SKM-1 (cell line): ENCODE measurements at regions not wholly inside any gene's neighbourhood (a gene's known extent, or its start where the extent isn't known, plus 50 kb on each side); places are given as distances from the start of the nearest gene placed in this dataset.

Experiments used
- DNase-seq: peaks from one replicate; lab custom pipeline; 2025; ENCODE audit not compliant: unreplicated experiment; lab: John Stamatoyannopoulos, UW

GRCh38 chr20:55615818-55616217 is 389.5 kb downstream of the CBLN4 start:
- DNase-seq = no peak

- DNase-seq = no peak
Measured at GRCh38 chr20:55614220-55614757, 391.0 kb downstream of the CBLN4 start.

GRCh38 chr20:55610756-55611155 is 394.6 kb downstream of the CBLN4 start:
- DNase-seq = no peak

- no peak for DNase-seq
Measured at GRCh38 chr20:55605594-55605993, 399.7 kb downstream of the CBLN4 start.

- no peak for DNase-seq
Measured at GRCh38 chr20:55597526-55597925, 407.8 kb downstream of the CBLN4 start.

GRCh38 chr20:55596431-55596830 is 408.9 kb downstream of the CBLN4 start:
- DNase-seq = no peak

GRCh38 chr20:55592866-55593265 is 412.5 kb downstream of the CBLN4 start:
- DNase-seq = no peak

GRCh38 chr20:55586610-55587009 is 418.7 kb downstream of the CBLN4 start:
- DNase-seq = no peak

- no peak for DNase-seq
Measured at GRCh38 chr20:55584964-55585363, 420.4 kb downstream of the CBLN4 start.

- DNase-seq = no peak
Measured at GRCh38 chr20:55584307-55584706, 421.0 kb downstream of the CBLN4 start.

GRCh38 chr20:55583036-55583435 is 422.3 kb downstream of the CBLN4 start:
- DNase-seq = no peak

GRCh38 chr20:55582498-55582897 is 422.8 kb downstream of the CBLN4 start:
- no peak for DNase-seq

GRCh38 chr20:55581519-55581918 is 423.8 kb downstream of the CBLN4 start:
- DNase-seq = no peak

- no peak for DNase-seq
Measured at GRCh38 chr20:55580475-55580874, 424.8 kb downstream of the CBLN4 start.

GRCh38 chr20:55579802-55580201 is 425.5 kb downstream of the CBLN4 start:
- DNase-seq = no peak

GRCh38 chr20:55576981-55577380 is 428.3 kb downstream of the CBLN4 start:
- no peak for DNase-seq

- no peak for DNase-seq
Measured at GRCh38 chr20:55569084-55569483, 436.2 kb downstream of the CBLN4 start.

- no peak for DNase-seq
Measured at GRCh38 chr20:55567826-55568225, 437.5 kb downstream of the CBLN4 start.

- no peak for DNase-seq
Measured at GRCh38 chr20:55565096-55565773, 440.1 kb downstream of the CBLN4 start.

- no peak for DNase-seq
Measured at GRCh38 chr20:55561259-55561658, 444.1 kb downstream of the CBLN4 start.

- no peak for DNase-seq
Measured at GRCh38 chr20:55557191-55557590, 448.1 kb downstream of the CBLN4 start.

GRCh38 chr20:55555075-55555650 is 450.2 kb downstream of the CBLN4 start:
- DNase-seq = no peak

GRCh38 chr20:55544638-55545037 is 460.7 kb downstream of the CBLN4 start:
- no peak for DNase-seq
